B cell (primary cell): ENCODE measurements at regions not wholly inside any gene's neighbourhood (a gene's known extent, or its start where the extent isn't known, plus 50 kb on each side); places are given as distances from the start of the nearest gene placed in this dataset.

ENCODE experiments used
- CTCF ChIP-seq: fragments of 200-600 bp; IDR thresholded peaks from one replicate; pipeline ENCODE4 v1.8.0; 2022; ENCODE audit warnings: antibody characterized with exemption, mild to moderate bottlenecking
- EZH2 ChIP-seq: IDR thresholded peaks from 2 replicates; pipeline ENCODE4 v1.6.1; 2012; ENCODE audit warnings: borderline replicate concordance, low read depth, mild to moderate bottlenecking, moderate library complexity, low read length; ENCODE audit not compliant: insufficient read depth, poor library complexity, severe bottlenecking

- TF ChIP-seq CTCF (no peak), EZH2 (no peak)
These were observed 112.5 kb upstream of the THBS1 start for GRCh38 chr15:39468331-39468730.
